Mesothelial cell of epicardium (in vitro differentiated cells): ENCODE measurements at regions not wholly inside any gene's neighbourhood (a gene's known extent, or its start where the extent isn't known, plus 50 kb on each side); places are given as distances from the start of the nearest gene placed in this dataset.

ENCODE experiments used
- DNase-seq, 2 experiments: peaks; one replicate each; pipeline ENCODE4 v3.0.0; 2021; ENCODE audit warnings: low spot score in 2 of 2; ENCODE audit not compliant: unreplicated experiment in 2 of 2
- H3K27ac Mint-ChIP-seq: 2 replicates; pipeline ENCODE4 v1.8.0; 2021; ENCODE audit warnings: mixed read lengths
- H3K27me3 Mint-ChIP-seq: 2 replicates; pipeline ENCODE4 v1.8.0; 2021; ENCODE audit warnings: low read depth, mixed read lengths
- H3K36me3 Mint-ChIP-seq: 2 replicates; pipeline ENCODE4 v1.8.0; 2021; ENCODE audit warnings: mixed read lengths
- H3K4me1 Mint-ChIP-seq: 2 replicates; pipeline ENCODE4 v1.8.0; 2021; ENCODE audit warnings: mixed read lengths
- H3K4me3 Mint-ChIP-seq: 2 replicates; pipeline ENCODE4 v1.8.0; 2021; ENCODE audit warnings: mild to moderate bottlenecking, moderate library complexity, mixed read lengths
- H3K9me3 Mint-ChIP-seq: 2 replicates; pipeline ENCODE4 v1.8.0; 2021; ENCODE audit warnings: mixed read lengths
- TF ChIP-seq, protein P1 (sequence below): fragments of 200-600 bp; sonication (generic); IDR thresholded peaks from one replicate; pipeline ENCODE4 v1.5.0; 2021; ENCODE audit warnings: antibody characterized with exemption; ENCODE audit not compliant: unreplicated experiment

DNA sequence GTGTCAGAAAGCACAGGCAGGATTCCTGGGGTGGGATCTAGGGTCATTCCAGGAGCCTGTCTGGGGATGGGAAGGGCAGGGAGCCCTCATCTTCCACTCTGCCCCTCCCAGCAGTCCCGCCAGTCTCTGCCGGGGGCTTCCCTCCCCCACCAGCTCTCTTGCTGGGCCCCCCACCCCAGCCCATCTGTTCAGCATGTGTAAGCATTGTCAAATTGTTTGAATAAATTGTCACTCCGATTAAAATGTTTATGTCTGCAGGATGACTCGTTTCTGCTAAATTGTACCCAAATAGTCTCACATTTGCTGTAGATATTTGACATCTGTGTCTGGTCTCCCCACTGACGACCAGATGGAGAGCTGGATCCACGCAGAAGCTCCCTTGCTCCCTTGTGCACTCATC is 257.6 kb downstream of the ANKRD60 start:
- DNase-seq, result no peak
- Mint-ChIP-seq H3K4me3 (no peak overlapping the region), H3K4me1 (peaks cover 7% of the 10 kb centered on the region), H3K9me3 (peaks cover 10% of the 10 kb centered on the region), H3K27ac (no peak overlapping the region), H3K36me3 (no peaks in the 10 kb centered on the region), H3K27me3 (peaks cover 17% of the 10 kb centered on the region)
- TF ChIP-seq, protein P1, sequence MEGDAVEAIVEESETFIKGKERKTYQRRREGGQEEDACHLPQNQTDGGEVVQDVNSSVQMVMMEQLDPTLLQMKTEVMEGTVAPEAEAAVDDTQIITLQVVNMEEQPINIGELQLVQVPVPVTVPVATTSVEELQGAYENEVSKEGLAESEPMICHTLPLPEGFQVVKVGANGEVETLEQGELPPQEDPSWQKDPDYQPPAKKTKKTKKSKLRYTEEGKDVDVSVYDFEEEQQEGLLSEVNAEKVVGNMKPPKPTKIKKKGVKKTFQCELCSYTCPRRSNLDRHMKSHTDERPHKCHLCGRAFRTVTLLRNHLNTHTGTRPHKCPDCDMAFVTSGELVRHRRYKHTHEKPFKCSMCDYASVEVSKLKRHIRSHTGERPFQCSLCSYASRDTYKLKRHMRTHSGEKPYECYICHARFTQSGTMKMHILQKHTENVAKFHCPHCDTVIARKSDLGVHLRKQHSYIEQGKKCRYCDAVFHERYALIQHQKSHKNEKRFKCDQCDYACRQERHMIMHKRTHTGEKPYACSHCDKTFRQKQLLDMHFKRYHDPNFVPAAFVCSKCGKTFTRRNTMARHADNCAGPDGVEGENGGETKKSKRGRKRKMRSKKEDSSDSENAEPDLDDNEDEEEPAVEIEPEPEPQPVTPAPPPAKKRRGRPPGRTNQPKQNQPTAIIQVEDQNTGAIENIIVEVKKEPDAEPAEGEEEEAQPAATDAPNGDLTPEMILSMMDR, result no peak

DNA sequence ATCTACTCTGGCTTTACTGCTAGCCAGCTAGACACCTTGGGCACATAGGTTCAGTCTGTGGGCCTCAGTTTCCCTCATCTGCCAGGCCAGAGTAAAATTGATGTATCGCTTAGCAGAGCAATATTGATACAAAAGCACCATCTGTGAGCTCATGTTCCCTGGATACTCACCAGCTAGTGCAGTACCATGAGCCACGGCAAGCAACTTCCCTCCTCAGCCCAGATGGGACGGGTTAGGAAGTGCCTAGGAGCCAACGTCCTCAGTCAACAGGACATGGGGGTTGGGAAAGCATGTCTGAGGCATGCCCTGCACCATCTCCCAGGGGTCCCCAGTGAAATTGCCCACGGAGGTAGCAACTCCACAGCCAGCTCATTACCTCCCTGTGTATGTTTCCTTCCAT is 258.3 kb downstream of the ANKRD60 start:
- no peaks in the 10 kb centered on the region for H3K36me3 Mint-ChIP-seq
- peaks cover 16% of the 10 kb centered on the region for H3K27me3 Mint-ChIP-seq
- no peak overlapping the region for H3K4me3 Mint-ChIP-seq
- no peak for DNase-seq
- H3K9me3 Mint-ChIP-seq, result peaks cover 10% of the 10 kb centered on the region
- H3K4me1 Mint-ChIP-seq, result peaks cover 7% of the 10 kb centered on the region
- H3K27ac Mint-ChIP-seq, result no peak overlapping the region
- TF ChIP-seq, protein P1, result no peak

DNA sequence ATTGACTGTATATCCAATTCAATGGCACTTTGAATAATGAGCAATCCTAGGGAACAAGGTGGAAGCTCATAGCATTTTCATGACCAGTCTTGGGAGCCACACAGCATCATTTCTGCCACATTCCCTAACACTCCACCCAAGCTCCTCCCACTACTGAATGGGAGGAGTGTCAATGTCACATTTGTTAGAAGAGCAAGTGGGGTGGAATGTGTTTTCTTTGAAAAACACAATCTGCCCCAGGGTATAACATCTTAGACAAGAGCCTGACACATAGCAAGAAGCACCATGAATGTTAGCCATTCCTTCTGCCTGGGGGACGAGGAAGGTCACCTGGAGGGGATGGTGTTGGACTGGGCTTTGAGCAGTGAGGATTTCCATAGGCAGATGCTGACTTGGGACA is 258.3 kb upstream of the PMEPA1 start:
- no peak overlapping the region for H3K27ac Mint-ChIP-seq
- DNase-seq, result no peak
- H3K36me3 Mint-ChIP-seq, result no peaks in the 10 kb centered on the region
- TF ChIP-seq, protein P1, result no peak
- no peak overlapping the region for H3K4me3 Mint-ChIP-seq
- peaks cover 7% of the 10 kb centered on the region for H3K9me3 Mint-ChIP-seq
- peaks cover 7% of the 10 kb centered on the region for H3K4me1 Mint-ChIP-seq
- peaks cover 12% of the 10 kb centered on the region for H3K27me3 Mint-ChIP-seq

DNA sequence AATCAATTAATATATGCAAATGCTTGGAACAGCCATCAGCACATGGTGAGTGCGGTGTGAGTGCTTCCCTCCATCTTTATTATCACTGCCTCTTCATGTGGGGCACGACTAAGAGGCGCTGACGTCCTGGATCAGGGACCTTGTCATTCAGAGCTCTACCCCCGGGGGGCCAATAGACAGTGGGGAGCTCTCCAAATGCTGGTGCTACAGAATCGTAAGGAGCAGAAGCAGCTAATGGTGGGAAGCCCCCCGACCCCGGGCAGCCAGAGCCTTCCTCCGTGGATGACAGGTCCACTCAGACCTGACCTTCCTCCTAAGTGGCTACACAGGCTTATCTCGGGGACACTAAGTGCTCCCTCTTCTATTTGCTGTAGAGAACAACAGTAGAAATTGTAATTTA is 257.5 kb upstream of the PMEPA1 start:
- H3K36me3 Mint-ChIP-seq, result no peaks in the 10 kb centered on the region
- H3K27ac Mint-ChIP-seq, result no peak overlapping the region
- H3K4me3 Mint-ChIP-seq, result no peak overlapping the region
- H3K4me1 Mint-ChIP-seq, result peaks cover 7% of the 10 kb centered on the region
- DNase-seq, result no peak
- TF ChIP-seq, protein P1, result no peak
- H3K27me3 Mint-ChIP-seq, result peaks cover 12% of the 10 kb centered on the region
- peaks cover 7% of the 10 kb centered on the region for H3K9me3 Mint-ChIP-seq

DNA sequence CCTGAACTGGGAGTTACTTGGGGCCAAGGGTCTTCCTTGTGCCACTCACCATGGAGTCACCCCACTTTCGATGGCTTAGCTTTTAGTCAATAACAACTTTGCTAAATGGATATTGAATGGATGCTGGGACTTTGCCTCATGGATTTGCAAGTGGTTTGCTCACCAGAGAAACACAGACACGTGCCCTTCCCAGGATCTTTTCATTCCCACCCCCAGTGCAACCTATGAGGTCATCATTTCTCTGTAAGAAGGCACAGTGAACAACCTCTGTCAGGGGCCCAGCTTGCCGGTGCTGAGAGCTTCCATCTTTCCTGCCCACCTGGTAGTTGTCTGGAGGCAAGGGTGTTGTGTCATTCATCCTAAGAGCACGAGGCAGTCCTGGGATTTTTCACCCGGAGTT is 256.8 kb upstream of the PMEPA1 start:
- Mint-ChIP-seq H3K27ac (no peak overlapping the region), H3K27me3 (peaks cover 12% of the 10 kb centered on the region), H3K4me1 (peaks cover 7% of the 10 kb centered on the region), H3K36me3 (no peaks in the 10 kb centered on the region), H3K4me3 (no peak overlapping the region), H3K9me3 (peaks cover 7% of the 10 kb centered on the region)
- no peak for DNase-seq
- TF ChIP-seq, protein P1, result no peak

DNA sequence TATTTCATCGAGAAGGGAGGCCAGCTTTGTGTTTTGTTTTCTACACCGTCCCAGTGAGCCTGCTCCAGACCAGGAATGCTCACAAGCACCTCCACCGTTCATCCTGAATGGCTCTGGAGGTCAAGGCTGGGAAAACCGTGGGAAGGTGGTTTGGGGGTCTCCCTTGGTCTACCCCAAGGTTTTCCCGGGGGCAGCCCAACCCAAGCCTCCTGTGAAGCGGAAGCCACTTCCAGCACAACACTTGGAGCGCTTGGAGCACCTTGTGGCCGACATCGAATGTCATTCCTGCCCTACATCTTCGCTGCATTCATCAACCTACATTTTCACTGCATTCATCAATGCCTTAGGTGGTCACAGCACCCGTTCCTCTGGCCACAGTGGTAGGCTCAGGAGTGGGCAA is 255.6 kb upstream of the PMEPA1 start:
- TF ChIP-seq, protein P1, result no peak
- Mint-ChIP-seq H3K27ac (no peak overlapping the region), H3K4me1 (peaks cover 7% of the 10 kb centered on the region), H3K36me3 (no peaks in the 10 kb centered on the region), H3K27me3 (peaks cover 13% of the 10 kb centered on the region), H3K4me3 (no peak overlapping the region), H3K9me3 (peaks cover 3% of the 10 kb centered on the region)
- no peak for DNase-seq
